ENCODE measurements at regions not wholly inside any gene's neighbourhood (a gene's known extent, or its start where the extent isn't known, plus 50 kb on each side); places are given as distances from the start of the nearest gene placed in this dataset.

- no peak overlapping the region for H3K4me3 Mint-ChIP-seq
- H3K9me2 ChIP-seq (ENCODE audit: insufficient read depth) = peaks cover 12% of the 10 kb centered on the region; the same call in 1 of the 2 replicates
- no peak for ATAC-seq
- TF ChIP-seq REST (IDR thresholded peaks at IDR 0.05; ENCODE audit: unreplicated experiment) (no peak), JUNB (IDR thresholded peaks at IDR 0.05; ENCODE audit: unreplicated experiment) (no peak), STAT1 (IDR thresholded peaks at IDR 0.05; ENCODE audit: unreplicated experiment) (no peak)
- no peaks in the 10 kb centered on the region for H3K4me1 ChIP-seq (ENCODE audit: insufficient read depth)
- H3K9me3 Mint-ChIP-seq = peaks cover 3% of the 10 kb centered on the region; the same call in 1 of the 3 replicates
- peaks cover 5% of the 10 kb centered on the region; the same call in 2 of the 3 replicates for H3K4me1 Mint-ChIP-seq
- no peak overlapping the region for H3K27ac Mint-ChIP-seq
- H3K79me2 ChIP-seq (replicated peaks; ENCODE audit: insufficient read depth) = no peaks in the 10 kb centered on the region
- H3K4me3 ChIP-seq = no peak overlapping the region
- H3K4me2 ChIP-seq = no peak overlapping the region
- peaks cover 4% of the 10 kb centered on the region for H3K27me3 Mint-ChIP-seq (ENCODE audit: insufficient read depth, low read depth, poor library complexity)
- H4K20me1 ChIP-seq (replicated peaks; ENCODE audit: insufficient read depth) = no peaks in the 10 kb centered on the region
- no peaks in the 10 kb centered on the region for H3F3A ChIP-seq (replicated peaks; ENCODE audit: low read depth)
- H3K27me3 ChIP-seq (ENCODE audit: insufficient read depth) = no peaks in the 10 kb centered on the region
- H3K36me3 Mint-ChIP-seq (ENCODE audit: low read depth) = no peaks in the 10 kb centered on the region
- H3K27ac ChIP-seq (ENCODE audit: low read depth) = no peak overlapping the region
- H3K36me3 ChIP-seq (ENCODE audit: insufficient read depth) = no peaks in the 10 kb centered on the region
- no peak for DNase-seq (ENCODE audit: low spot score)
- no peak overlapping the region for H2AFZ ChIP-seq
Measured at GRCh38 chr2:107002735-107003134, 116.8 kb upstream of the ST6GAL2 start.

DNA sequence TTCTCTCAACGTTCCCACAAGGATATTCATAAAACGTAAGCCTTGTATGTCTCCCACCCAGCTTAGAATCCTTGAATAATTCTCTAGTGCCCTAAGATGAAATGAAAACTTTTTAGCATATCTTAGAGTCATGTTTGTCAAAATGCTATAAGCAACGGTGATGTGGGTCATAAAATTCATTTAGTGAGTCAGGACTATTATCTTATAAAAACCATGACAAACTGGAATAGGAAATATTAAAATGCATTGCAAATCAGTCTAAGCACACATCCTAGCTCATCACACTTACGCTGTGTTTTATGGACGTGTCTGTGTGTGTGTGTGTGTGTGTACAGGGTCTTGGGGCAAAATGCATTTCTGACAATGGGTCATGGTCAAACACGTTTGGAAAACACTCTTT is 119.9 kb upstream of the ST6GAL2 start:
- H3K27ac Mint-ChIP-seq = no peak overlapping the region
- Histone ChIP-seq H3K36me3 (ENCODE audit: insufficient read depth) (no peaks in the 10 kb centered on the region), H3K4me1 (ENCODE audit: insufficient read depth) (no peaks in the 10 kb centered on the region), H3K27ac (ENCODE audit: low read depth) (no peak overlapping the region), H3K79me2 (replicated peaks; ENCODE audit: insufficient read depth) (no peaks in the 10 kb centered on the region), H3K4me2 (no peak overlapping the region), H3K27me3 (ENCODE audit: insufficient read depth) (no peaks in the 10 kb centered on the region), H3F3A (replicated peaks; ENCODE audit: low read depth) (no peaks in the 10 kb centered on the region), H4K20me1 (replicated peaks; ENCODE audit: insufficient read depth) (no peaks in the 10 kb centered on the region), H3K4me3 (no peak overlapping the region), H2AFZ (no peak overlapping the region), H3K9me2 (ENCODE audit: insufficient read depth) (no peaks in the 10 kb centered on the region)
- H3K9me3 Mint-ChIP-seq = no peaks in the 10 kb centered on the region
- TF ChIP-seq JUNB (IDR thresholded peaks at IDR 0.05; ENCODE audit: unreplicated experiment) = no peak
- TF ChIP-seq ZNF331 (CRISPR knock-in tag; IDR thresholded peaks at IDR 0.05; ENCODE audit: low read depth) = no peak
- TF ChIP-seq, protein P1, sequence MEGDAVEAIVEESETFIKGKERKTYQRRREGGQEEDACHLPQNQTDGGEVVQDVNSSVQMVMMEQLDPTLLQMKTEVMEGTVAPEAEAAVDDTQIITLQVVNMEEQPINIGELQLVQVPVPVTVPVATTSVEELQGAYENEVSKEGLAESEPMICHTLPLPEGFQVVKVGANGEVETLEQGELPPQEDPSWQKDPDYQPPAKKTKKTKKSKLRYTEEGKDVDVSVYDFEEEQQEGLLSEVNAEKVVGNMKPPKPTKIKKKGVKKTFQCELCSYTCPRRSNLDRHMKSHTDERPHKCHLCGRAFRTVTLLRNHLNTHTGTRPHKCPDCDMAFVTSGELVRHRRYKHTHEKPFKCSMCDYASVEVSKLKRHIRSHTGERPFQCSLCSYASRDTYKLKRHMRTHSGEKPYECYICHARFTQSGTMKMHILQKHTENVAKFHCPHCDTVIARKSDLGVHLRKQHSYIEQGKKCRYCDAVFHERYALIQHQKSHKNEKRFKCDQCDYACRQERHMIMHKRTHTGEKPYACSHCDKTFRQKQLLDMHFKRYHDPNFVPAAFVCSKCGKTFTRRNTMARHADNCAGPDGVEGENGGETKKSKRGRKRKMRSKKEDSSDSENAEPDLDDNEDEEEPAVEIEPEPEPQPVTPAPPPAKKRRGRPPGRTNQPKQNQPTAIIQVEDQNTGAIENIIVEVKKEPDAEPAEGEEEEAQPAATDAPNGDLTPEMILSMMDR (conservative IDR thresholded peaks at IDR 0.05; ENCODE audit: low read depth in 2 of 2) = no peak
- no peak for TF ChIP-seq ZNF114 (CRISPR knock-in tag; IDR thresholded peaks at IDR 0.05)
- no peak for TF ChIP-seq REST (IDR thresholded peaks at IDR 0.05; ENCODE audit: unreplicated experiment)
- no peak for TF ChIP-seq CREB1 (CRISPR knock-in tag; IDR thresholded peaks at IDR 0.05; ENCODE audit: low read depth)
- no peak for TF ChIP-seq EZH2phosphoT487 (IDR thresholded peaks at IDR 0.05; ENCODE audit: unreplicated experiment)
- H3K27me3 Mint-ChIP-seq (ENCODE audit: insufficient read depth, low read depth, poor library complexity) = peaks cover 2% of the 10 kb centered on the region
- H3K36me3 Mint-ChIP-seq (ENCODE audit: low read depth) = no peaks in the 10 kb centered on the region
- peaks cover 5% of the 10 kb centered on the region; the same call in 2 of the 3 replicates for H3K4me1 Mint-ChIP-seq
- DNase-seq (ENCODE audit: low spot score) (no peak), ATAC-seq (no peak)
- H3K4me3 Mint-ChIP-seq = no peak overlapping the region
